ENCODE measurements at regions not wholly inside any gene's neighbourhood (a gene's known extent, or its start where the extent isn't known, plus 50 kb on each side); places are given as distances from the start of the nearest gene placed in this dataset.

- no peak for TF ChIP-seq CTCF (IDR thresholded peaks at IDR 0.05)
- DNase-seq = no peak
- no peak overlapping the region for H3K27ac Mint-ChIP-seq
- no peaks in the 10 kb centered on the region for H3K4me1 Mint-ChIP-seq (ENCODE audit: low read depth)
- H3K9me3 Mint-ChIP-seq = no peaks in the 10 kb centered on the region
- H3K36me3 Mint-ChIP-seq (ENCODE audit: low read depth) = no peaks in the 10 kb centered on the region
- no peaks in the 10 kb centered on the region; the same call in 1 of the 2 replicates for H3K27me3 Mint-ChIP-seq (ENCODE audit: insufficient read depth)
- H3K4me3 Mint-ChIP-seq = no peak overlapping the region
These were observed 397.8 kb downstream of the SEC23A start for GRCh38 chr14:38705220-38705619.

GRCh38 chr14:38704220-38704619, 398.8 kb downstream of the SEC23A start:
- no peaks in the 10 kb centered on the region for H3K4me1 Mint-ChIP-seq (ENCODE audit: low read depth)
- H3K27ac Mint-ChIP-seq = no peak overlapping the region
- no peaks in the 10 kb centered on the region for H3K9me3 Mint-ChIP-seq

GRCh38 chr14:38696925-38697324, 406.1 kb downstream of the SEC23A start:
- Mint-ChIP-seq H3K4me3 (no peak overlapping the region), H3K27me3 (ENCODE audit: insufficient read depth) (no peaks in the 10 kb centered on the region; the same call in none of the 2 replicates), H3K4me1 (ENCODE audit: low read depth) (no peaks in the 10 kb centered on the region), H3K9me3 (no peaks in the 10 kb centered on the region), H3K36me3 (ENCODE audit: low read depth) (no peaks in the 10 kb centered on the region), H3K27ac (no peak overlapping the region)
- TF ChIP-seq CTCF (IDR thresholded peaks at IDR 0.05) = no peak
- DNase-seq = no peak

More at GRCh38 chr14:38704220-38704619, 398.8 kb downstream of the SEC23A start:
- H3K4me3 Mint-ChIP-seq = no peak overlapping the region
- TF ChIP-seq CTCF (IDR thresholded peaks at IDR 0.05) = no peak
- no peak for DNase-seq
- H3K27me3 Mint-ChIP-seq (ENCODE audit: insufficient read depth) = no peaks in the 10 kb centered on the region; the same call in 1 of the 2 replicates
- no peaks in the 10 kb centered on the region for H3K36me3 Mint-ChIP-seq (ENCODE audit: low read depth)

GRCh38 chr14:38693423-38693822, 409.6 kb downstream of the SEC23A start:
- Mint-ChIP-seq H3K9me3 (no peaks in the 10 kb centered on the region), H3K4me3 (no peak overlapping the region), H3K36me3 (ENCODE audit: low read depth) (no peaks in the 10 kb centered on the region), H3K4me1 (ENCODE audit: low read depth) (no peaks in the 10 kb centered on the region), H3K27me3 (ENCODE audit: insufficient read depth) (no peaks in the 10 kb centered on the region; the same call in none of the 2 replicates), H3K27ac (no peak overlapping the region)
- TF ChIP-seq CTCF (IDR thresholded peaks at IDR 0.05) = no peak; the same call in 1 of the 2 replicates
- no peak for DNase-seq

- peaks cover 3% of the 10 kb centered on the region for H3K27me3 Mint-ChIP-seq (ENCODE audit: insufficient read depth)
- TF ChIP-seq CTCF (IDR thresholded peaks at IDR 0.05) = no peak
- H3K4me1 Mint-ChIP-seq (ENCODE audit: low read depth) = no peaks in the 10 kb centered on the region
- no peaks in the 10 kb centered on the region for H3K9me3 Mint-ChIP-seq
- no peak overlapping the region for H3K4me3 Mint-ChIP-seq
- no peak for DNase-seq
- no peaks in the 10 kb centered on the region for H3K36me3 Mint-ChIP-seq (ENCODE audit: low read depth)
- no peak overlapping the region for H3K27ac Mint-ChIP-seq
These were observed 413.1 kb upstream of the CLEC14A start for GRCh38 chr14:38669027-38669426.

GRCh38 chr14:38663382-38663781, 407.5 kb upstream of the CLEC14A start:
- H3K4me1 Mint-ChIP-seq (ENCODE audit: low read depth) = no peaks in the 10 kb centered on the region
- H3K9me3 Mint-ChIP-seq = no peaks in the 10 kb centered on the region
- no peak overlapping the region for H3K27ac Mint-ChIP-seq
- no peaks in the 10 kb centered on the region for H3K36me3 Mint-ChIP-seq (ENCODE audit: low read depth)
- peaks cover 1% of the 10 kb centered on the region for H3K27me3 Mint-ChIP-seq (ENCODE audit: insufficient read depth)
- no peak overlapping the region for H3K4me3 Mint-ChIP-seq
- DNase-seq = no peak
- no peak for TF ChIP-seq CTCF (IDR thresholded peaks at IDR 0.05)

Data from HFFc6 (cell line).